ENCODE measurements at regions not wholly inside any gene's neighbourhood (a gene's known extent, or its start where the extent isn't known, plus 50 kb on each side); places are given as distances from the start of the nearest gene placed in this dataset.

- TF ChIP-seq JUN (IDR thresholded peaks at IDR 0.05; ENCODE audit: borderline replicate concordance, insufficient read depth, insufficient read length, low read depth) (no peak), FOS (IDR thresholded peaks at IDR 0.05; ENCODE audit: borderline replicate concordance, insufficient read depth, low read length) (no peak), GATA2 (IDR thresholded peaks at IDR 0.05; ENCODE audit: insufficient read depth, insufficient read length, low read depth, low read length) (no peak), POLR2A (IDR thresholded peaks at IDR 0.05; ENCODE audit: low read depth, low read length) (no peak), POLR2AphosphoS5 (IDR thresholded peaks at IDR 0.05; ENCODE audit: insufficient read depth, low read depth, low read length) (no peak), EZH2 (IDR thresholded peaks at IDR 0.05; ENCODE audit: borderline replicate concordance, low read depth, low read length, severe bottlenecking) (no peak)
- TF ChIP-seq, protein P1, sequence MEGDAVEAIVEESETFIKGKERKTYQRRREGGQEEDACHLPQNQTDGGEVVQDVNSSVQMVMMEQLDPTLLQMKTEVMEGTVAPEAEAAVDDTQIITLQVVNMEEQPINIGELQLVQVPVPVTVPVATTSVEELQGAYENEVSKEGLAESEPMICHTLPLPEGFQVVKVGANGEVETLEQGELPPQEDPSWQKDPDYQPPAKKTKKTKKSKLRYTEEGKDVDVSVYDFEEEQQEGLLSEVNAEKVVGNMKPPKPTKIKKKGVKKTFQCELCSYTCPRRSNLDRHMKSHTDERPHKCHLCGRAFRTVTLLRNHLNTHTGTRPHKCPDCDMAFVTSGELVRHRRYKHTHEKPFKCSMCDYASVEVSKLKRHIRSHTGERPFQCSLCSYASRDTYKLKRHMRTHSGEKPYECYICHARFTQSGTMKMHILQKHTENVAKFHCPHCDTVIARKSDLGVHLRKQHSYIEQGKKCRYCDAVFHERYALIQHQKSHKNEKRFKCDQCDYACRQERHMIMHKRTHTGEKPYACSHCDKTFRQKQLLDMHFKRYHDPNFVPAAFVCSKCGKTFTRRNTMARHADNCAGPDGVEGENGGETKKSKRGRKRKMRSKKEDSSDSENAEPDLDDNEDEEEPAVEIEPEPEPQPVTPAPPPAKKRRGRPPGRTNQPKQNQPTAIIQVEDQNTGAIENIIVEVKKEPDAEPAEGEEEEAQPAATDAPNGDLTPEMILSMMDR (IDR thresholded peaks at IDR 0.05; ENCODE audit: extremely low read depth in 1 of 2, insufficient read depth in 1 of 2, low read depth in 1 of 2, low read length in 2 of 2): no peak
These were observed 128.8 kb downstream of the CD47 start for GRCh38 chr3:107962037-107962436.
